GM23248 (cell line): ENCODE measurements at regions not wholly inside any gene's neighbourhood (a gene's known extent, or its start where the extent isn't known, plus 50 kb on each side); places are given as distances from the start of the nearest gene placed in this dataset.

Source experiments
- EZH2 ChIP-seq: fragments of 200-600 bp; sonication (generic); IDR thresholded peaks from 2 replicates; pipeline ENCODE4 v1.6.1; 2018; ENCODE audit warnings: antibody characterized with exemption, mild to moderate bottlenecking; ENCODE audit not compliant: insufficient read depth, poor library complexity, severe bottlenecking
- EZH2phosphoT487 ChIP-seq: fragments of 200-600 bp; sonication (generic); IDR thresholded peaks from 2 replicates; pipeline ENCODE4 v1.6.1; 2018; ENCODE audit warnings: antibody characterized with exemption, moderate library complexity, mild to moderate bottlenecking, low read depth; ENCODE audit not compliant: insufficient read depth

DNA sequence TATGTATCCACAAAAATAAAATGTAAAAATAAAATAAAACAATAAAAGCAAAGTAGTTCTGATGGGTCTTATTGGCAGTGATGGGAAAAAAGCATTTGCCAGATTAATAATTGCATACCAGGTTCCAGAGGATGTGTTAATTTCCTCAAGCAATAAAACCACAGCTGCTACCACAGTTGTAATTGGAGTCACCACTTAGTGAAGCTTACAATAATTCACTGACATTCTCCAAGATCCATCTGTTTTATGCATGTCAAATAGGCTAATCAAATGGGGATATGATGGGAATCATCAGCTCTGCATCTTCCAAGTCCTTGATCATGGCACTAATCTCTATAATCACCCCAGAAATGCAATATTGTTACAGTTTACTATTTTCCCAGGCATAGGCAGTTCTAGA lies 123.5 kb upstream of the EMCN start:
- TF ChIP-seq EZH2 (no peak), EZH2phosphoT487 (no peak)
